HEK293 (cell line): ENCODE measurements at regions not wholly inside any gene's neighbourhood (a gene's known extent, or its start where the extent isn't known, plus 50 kb on each side); places are given as distances from the start of the nearest gene placed in this dataset.

Source experiments
- CTCF ChIA-PET: fragments of 350-600 bp; formaldehyde crosslinking; extraction: SDS; loops from one replicate; lab custom pipeline; 2021; ENCODE audit warnings: antibody characterized with exemption; lab: Yijun Ruan, JAX
- POLR2A ChIA-PET: fragments of 300-600 bp; formaldehyde crosslinking; extraction: SDS; loops from one replicate; lab custom pipeline; 2020; ENCODE audit warnings: antibody characterized with exemption, inconsistent platforms; lab: Yijun Ruan, JAX
- H3K27ac ChIP-seq: fragments of 200-500 bp; sonication (Bioruptor generic); 2 replicates; pipeline ENCODE4 v1.5.1; 2014; ENCODE audit warnings: low read depth, low read length, control low read depth, inconsistent platforms; ENCODE audit errors: extremely low read depth
- H3K36me3 ChIP-seq, 2 experiments: fragments of 200-500 bp in 1 of 2; sonication (Bioruptor generic) in 1 of 2; 1 replicate in 1 of 2; 2 replicates in 1 of 2; pipeline ENCODE4 v1.5.1; 2014 to 2017; ENCODE audit warnings: inconsistent platforms in 2 of 2, low read length in 2 of 2; ENCODE audit not compliant: control insufficient read depth in 2 of 2, insufficient read depth in 1 of 2
- H3K4me1 ChIP-seq: fragments of 200-500 bp; sonication (Bioruptor generic); 2 replicates; pipeline ENCODE4 v1.5.1; 2014; ENCODE audit warnings: mild to moderate bottlenecking, low read length, inconsistent platforms; ENCODE audit not compliant: control insufficient read depth, insufficient read depth
- H3K4me3 ChIP-seq: 2 replicates; pipeline ENCODE4 v1.5.1; 2011; ENCODE audit warnings: low read depth, mild to moderate bottlenecking, control low read depth, low read length, moderate library complexity
- H3K9me3 ChIP-seq: fragments of 200-500 bp; sonication (Bioruptor generic); 2 replicates; pipeline ENCODE4 v1.5.1; 2014; ENCODE audit warnings: low read depth, low read length, inconsistent platforms; ENCODE audit not compliant: control insufficient read depth, insufficient read depth
- FEZF1 ChIP-seq: fragments of 450-650 bp; formaldehyde crosslinking; IDR thresholded peaks from 2 replicates; pipeline ENCODE4 v1.5.1; 2016; ENCODE audit warnings: missing biosample characterization, missing genetic modification characterization
- HOXA7 ChIP-seq: sonication (generic); formaldehyde crosslinking; IDR thresholded peaks from 2 replicates; pipeline ENCODE4 v1.8.1; 2022; ENCODE audit warnings: missing genetic modification reagents, borderline replicate concordance
- IKZF3 ChIP-seq: fragments of 450-650 bp; IDR thresholded peaks from 2 replicates; pipeline ENCODE4 v1.5.0; 2018; ENCODE audit warnings: missing biosample characterization, mild to moderate bottlenecking, missing genetic modification characterization, moderate library complexity
- MYNN ChIP-seq: fragments of 450-650 bp; formaldehyde crosslinking; IDR thresholded peaks from 2 replicates; pipeline ENCODE4 v1.5.1; 2016; ENCODE audit warnings: missing biosample characterization, missing genetic modification characterization, borderline replicate concordance
- OSR2 ChIP-seq: fragments of 450-650 bp; formaldehyde crosslinking; IDR thresholded peaks from 2 replicates; pipeline ENCODE4 v1.5.1; 2016; ENCODE audit warnings: missing biosample characterization, missing genetic modification characterization
- PATZ1 ChIP-seq: fragments of 450-650 bp; formaldehyde crosslinking; IDR thresholded peaks from 2 replicates; pipeline ENCODE4 v1.5.1; 2016; ENCODE audit warnings: missing biosample characterization, missing genetic modification characterization
- PBX3 ChIP-seq: sonication (generic); formaldehyde crosslinking; IDR thresholded peaks from 2 replicates; pipeline ENCODE4 v1.8.1; 2022; ENCODE audit warnings: mild to moderate bottlenecking, moderate library complexity, missing genetic modification reagents
- YY1 ChIP-seq: fragments of 450-650 bp; formaldehyde crosslinking; IDR thresholded peaks from 2 replicates; pipeline ENCODE4 v1.5.1; 2018; ENCODE audit warnings: missing biosample characterization, missing genetic modification characterization
- ZBTB21 ChIP-seq: fragments of 450-650 bp; formaldehyde crosslinking; IDR thresholded peaks from 2 replicates; pipeline ENCODE4 v1.5.1; 2017; ENCODE audit warnings: missing biosample characterization, missing genetic modification characterization
- ZBTB26 ChIP-seq: fragments of 450-650 bp; formaldehyde crosslinking; optimal IDR thresholded peaks from 2 replicates; pipeline ENCODE3; 2016; ENCODE audit warnings: missing biosample characterization, mild to moderate bottlenecking, missing genetic modification characterization
- ZBTB6 ChIP-seq: fragments of 450-650 bp; formaldehyde crosslinking; IDR thresholded peaks from 2 replicates; pipeline ENCODE4 v1.5.1; 2017; ENCODE audit warnings: missing biosample characterization, missing genetic modification characterization
- ZFP37 ChIP-seq: fragments of 450-650 bp; formaldehyde crosslinking; IDR thresholded peaks from 2 replicates; pipeline ENCODE4 v1.5.1; 2016; ENCODE audit warnings: missing biosample characterization, missing genetic modification characterization
- ZNF211 ChIP-seq: fragments of 450-650 bp; formaldehyde crosslinking; IDR thresholded peaks from 2 replicates; pipeline ENCODE4 v1.5.1; 2016; ENCODE audit warnings: low read depth, missing biosample characterization, missing genetic modification characterization
- ZNF214 ChIP-seq: fragments of 450-650 bp; formaldehyde crosslinking; IDR thresholded peaks from 2 replicates; pipeline ENCODE4 v1.5.1; 2017; ENCODE audit warnings: missing biosample characterization, mild to moderate bottlenecking, missing genetic modification characterization, borderline replicate concordance
- ZNF223 ChIP-seq: fragments of 450-650 bp; formaldehyde crosslinking; IDR thresholded peaks from 2 replicates; pipeline ENCODE4 v1.5.1; 2016; ENCODE audit warnings: missing biosample characterization, missing genetic modification characterization
- ZNF354C ChIP-seq: fragments of 450-650 bp; formaldehyde crosslinking; IDR thresholded peaks from 2 replicates; pipeline ENCODE4 v1.5.1; 2016; ENCODE audit warnings: missing biosample characterization, missing genetic modification characterization, low read depth, borderline replicate concordance
- ZNF366 ChIP-seq: fragments of 450-650 bp; formaldehyde crosslinking; conservative IDR thresholded peaks from 2 replicates; pipeline ENCODE4 v1.5.1; 2016; ENCODE audit warnings: missing biosample characterization, missing genetic modification characterization
- ZNF423 ChIP-seq: fragments of 450-650 bp; formaldehyde crosslinking; IDR thresholded peaks from 2 replicates; pipeline ENCODE4 v1.5.1; 2016; ENCODE audit warnings: missing biosample characterization, missing genetic modification characterization
- ZNF501 ChIP-seq: fragments of 450-650 bp; formaldehyde crosslinking; IDR thresholded peaks from 2 replicates; pipeline ENCODE4 v1.5.1; 2016; ENCODE audit warnings: missing biosample characterization, missing genetic modification characterization
- ZNF561 ChIP-seq: fragments of 450-650 bp; IDR thresholded peaks from 2 replicates; pipeline ENCODE4 v1.5.1; 2018; ENCODE audit warnings: missing biosample characterization, missing genetic modification characterization, borderline replicate concordance
- ZNF626 ChIP-seq: fragments of 450-650 bp; sonication (Bioruptor Pico); formaldehyde crosslinking; IDR thresholded peaks from 2 replicates; pipeline ENCODE4 v1.5.1; 2018; ENCODE audit warnings: missing biosample characterization, missing genetic modification characterization, inconsistent platforms
- ZNF629 ChIP-seq: fragments of 450-650 bp; formaldehyde crosslinking; IDR thresholded peaks from 2 replicates; pipeline ENCODE4 v1.5.1; 2017; ENCODE audit warnings: missing biosample characterization, missing genetic modification characterization
- ZNF707 ChIP-seq: fragments of 450-650 bp; formaldehyde crosslinking; IDR thresholded peaks from 2 replicates; pipeline ENCODE4 v1.5.1; 2016; ENCODE audit warnings: missing biosample characterization, missing genetic modification characterization
- ZNF792 ChIP-seq: fragments of 450-650 bp; formaldehyde crosslinking; IDR thresholded peaks from 2 replicates; pipeline ENCODE4 v1.5.1; 2016; ENCODE audit warnings: missing biosample characterization, missing genetic modification characterization
- ZSCAN30 ChIP-seq: fragments of 450-650 bp; IDR thresholded peaks from 2 replicates; pipeline ENCODE4 v1.5.1; 2018; ENCODE audit warnings: missing biosample characterization, mild to moderate bottlenecking, missing genetic modification characterization, moderate library complexity

DNA sequence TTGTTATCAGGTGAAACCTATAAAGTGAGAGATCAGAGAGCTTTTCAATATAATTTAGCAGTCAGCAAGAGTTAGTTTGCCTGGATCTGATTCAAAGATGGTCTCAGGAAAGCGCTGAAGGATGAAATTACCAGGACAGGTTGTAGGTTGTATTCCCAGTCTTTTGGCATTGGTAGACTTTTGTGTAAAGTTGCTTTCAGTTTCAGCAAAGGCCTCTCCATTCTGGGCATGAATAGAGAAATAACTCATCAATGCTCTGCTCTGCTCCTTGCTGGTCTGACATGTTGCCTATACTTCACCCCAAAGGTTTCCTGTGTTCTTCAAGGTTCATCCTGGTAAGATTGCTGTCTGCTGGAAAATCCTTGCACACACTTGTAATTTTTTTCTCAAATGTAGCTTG lies 714.8 kb downstream of the EPM2A start:
- Histone ChIP-seq H3K9me3 (no peaks in the 10 kb centered on the region), H3K27ac (no peak overlapping the region), H3K36me3 (no peaks in the 10 kb centered on the region), H3K4me1 (no peaks in the 10 kb centered on the region), H3K4me3 (no peak overlapping the region)
- no peak for TF ChIP-seq FEZF1 (tag by site-specific recombination)
- no peak for TF ChIP-seq ZNF561 (tag by site-specific recombination)
- TF ChIP-seq ZNF707: no peak
- no peak for TF ChIP-seq MYNN
- no peak for TF ChIP-seq ZFP37 (tag by site-specific recombination)
- no peak for TF ChIP-seq ZNF626
- no peak for TF ChIP-seq PBX3 (CRISPR knock-in tag)
- POLR2A ChIA-PET: no interaction called here
- CTCF ChIA-PET: interaction anchor here (1.0 kb wide), 1 partner anchor 436 kb away, joined by 3 read pairs; no protein-coding TSS in a partner anchor

DNA sequence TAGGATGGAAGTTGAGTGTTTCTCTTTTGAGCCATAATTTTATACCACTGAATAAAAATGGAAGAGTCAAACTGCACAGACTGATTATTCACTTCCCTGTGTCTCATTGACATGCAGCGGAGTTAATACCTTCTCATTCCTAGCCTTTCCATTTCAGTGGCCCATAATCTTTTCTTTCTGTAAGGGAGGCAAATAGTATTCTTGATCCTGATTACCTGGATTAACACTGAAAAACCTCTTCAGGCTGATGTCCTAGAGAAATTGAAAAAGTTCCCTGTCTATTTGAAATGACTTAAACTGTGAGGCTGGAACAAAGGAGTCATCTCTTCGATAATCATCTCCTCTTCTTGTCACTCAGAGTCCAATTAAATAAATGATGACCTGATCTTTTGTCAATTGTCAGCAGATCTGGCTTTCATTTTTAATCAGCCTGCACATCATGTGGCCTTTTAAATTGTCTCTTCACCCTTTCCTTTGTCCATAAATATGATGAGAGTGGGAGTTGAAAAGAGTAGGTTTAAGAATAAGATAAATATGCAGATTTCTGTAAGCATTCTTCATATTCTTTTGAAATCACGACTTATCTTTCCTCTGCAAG lies 713.0 kb downstream of the EPM2A start:
- ChIA-PET CTCF (no interaction called here), POLR2A (no interaction called here)
- no peak overlapping the region for H3K27ac ChIP-seq

DNA sequence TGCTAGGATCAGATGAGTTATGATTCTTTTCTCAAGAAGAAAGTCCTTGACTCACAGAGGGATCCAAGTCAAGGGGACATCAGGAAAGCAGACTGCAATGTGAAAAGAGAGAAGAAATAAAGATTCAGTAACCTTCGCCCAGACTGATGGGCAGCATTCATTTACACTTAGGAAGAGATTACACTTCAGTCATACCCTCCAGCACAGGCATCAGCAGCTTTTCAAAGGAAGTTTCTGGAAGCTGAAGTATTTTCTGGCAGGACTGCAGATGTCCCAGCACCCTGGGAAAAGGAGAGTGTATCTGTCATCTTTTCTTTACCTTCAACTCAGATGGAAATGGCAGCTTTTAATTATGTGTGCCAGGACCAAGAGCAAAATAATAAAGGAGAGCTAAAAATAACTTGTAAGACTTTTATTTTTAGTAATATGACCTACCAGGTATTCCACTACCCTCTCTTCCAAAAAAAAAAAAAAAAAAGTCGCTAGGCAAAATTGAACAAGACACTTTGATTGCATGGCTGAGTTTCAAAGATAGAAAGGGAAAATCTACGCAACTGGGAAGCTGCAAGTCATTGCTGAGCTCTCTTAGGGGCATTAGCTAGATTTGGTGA lies 712.1 kb downstream of the EPM2A start:
- Histone ChIP-seq H3K4me1 (no peaks in the 10 kb centered on the region), H3K9me3 (no peaks in the 10 kb centered on the region), H3K4me3 (no peak overlapping the region), H3K27ac (no peak overlapping the region), H3K36me3 (no peaks in the 10 kb centered on the region)
- CTCF ChIA-PET: interaction anchor here (0.6 kb wide), 1 partner anchor 732 kb away, joined by 3 read pairs; no protein-coding TSS in a partner anchor
- POLR2A ChIA-PET: no interaction called here
- TF ChIP-seq ZNF366 (tag by site-specific recombination) (no peak), ZBTB6 (no peak), ZNF629 (no peak), ZNF792 (tag by site-specific recombination) (no peak), HOXA7 (CRISPR knock-in tag) (no peak), ZNF211 (tag by site-specific recombination) (no peak), ZNF423 (tag by site-specific recombination) (no peak), ZBTB21 (tag by site-specific recombination) (no peak), ZSCAN30 (tag by site-specific recombination) (no peak), YY1 (no peak), IKZF3 (no peak), ZNF354C (no peak), ZNF223 (tag by site-specific recombination) (no peak), ZBTB26 (tag by site-specific recombination) (no peak), PATZ1 (tag by site-specific recombination) (no peak), OSR2 (no peak), ZNF214 (tag by site-specific recombination) (no peak)
- TF ChIP-seq, all 188 proteins: peak for 0

More for the DNA sequence above, 713.0 kb downstream of the EPM2A start:
- Histone ChIP-seq H3K36me3 (no peaks in the 10 kb centered on the region), H3K4me3 (no peak overlapping the region), H3K4me1 (no peaks in the 10 kb centered on the region), H3K9me3 (no peaks in the 10 kb centered on the region)
- no peak for TF ChIP-seq ZNF501 (tag by site-specific recombination)
